SU-DHL-6 (cell line): ENCODE measurements at regions not wholly inside any gene's neighbourhood (a gene's known extent, or its start where the extent isn't known, plus 50 kb on each side); places are given as distances from the start of the nearest gene placed in this dataset.

Source experiments
- CTCF ChIP-seq: fragments of 200-600 bp; sonication (generic); IDR thresholded peaks from one replicate; pipeline ENCODE4 v1.5.1; 2017; ENCODE audit warnings: antibody characterized with exemption, mild to moderate bottlenecking, low read length, moderate library complexity; ENCODE audit not compliant: insufficient read depth, poor library complexity, severe bottlenecking
- EZH2phosphoT487 ChIP-seq: fragments of 200-600 bp; sonication (generic), shearing (Covaris generic); conservative IDR thresholded peaks from 2 replicates; pipeline ENCODE4 v1.6.1; 2018; ENCODE audit warnings: mild to moderate bottlenecking, antibody characterized with exemption, low read length, moderate library complexity, mixed read lengths

- no peak for TF ChIP-seq CTCF
- no peak for TF ChIP-seq EZH2phosphoT487
Measured at GRCh38 chr5:54620141-54620933, 102.8 kb downstream of the SNX18 start.
